Adrenal gland (tissue), 5 donors: ENCODE measurements at regions not wholly inside any gene's neighbourhood (a gene's known extent, or its start where the extent isn't known, plus 50 kb on each side); places are given as distances from the start of the nearest gene placed in this dataset.

Experiments
- POLR2A ChIP-seq, 2 donors: fragments of 450-650 bp; IDR thresholded peaks; one replicate each; pipeline ENCODE4 v1.6.1; 2017; ENCODE audit warnings: antibody characterized with exemption in 2 of 2, mild to moderate bottlenecking in 2 of 2, moderate library complexity in 1 of 2
- TF ChIP-seq, protein P1 (sequence below), 6 experiments: fragments of 450-650 bp in 4 of 6; fragments of 200-600 bp in 2 of 6; sonication (generic) in 1 of 6; IDR thresholded peaks; 1 replicate in 5 of 6; 2 replicates in 1 of 6; pipeline versions ENCODE4 v1.5.1 to v1.8.0; 2016 to 2021; ENCODE audit warnings: antibody characterized with exemption in 6 of 6, mild to moderate bottlenecking in 2 of 6, moderate library complexity in 1 of 6
- donor health status: DM: no; HTN: no; CAD: no.

DNA sequence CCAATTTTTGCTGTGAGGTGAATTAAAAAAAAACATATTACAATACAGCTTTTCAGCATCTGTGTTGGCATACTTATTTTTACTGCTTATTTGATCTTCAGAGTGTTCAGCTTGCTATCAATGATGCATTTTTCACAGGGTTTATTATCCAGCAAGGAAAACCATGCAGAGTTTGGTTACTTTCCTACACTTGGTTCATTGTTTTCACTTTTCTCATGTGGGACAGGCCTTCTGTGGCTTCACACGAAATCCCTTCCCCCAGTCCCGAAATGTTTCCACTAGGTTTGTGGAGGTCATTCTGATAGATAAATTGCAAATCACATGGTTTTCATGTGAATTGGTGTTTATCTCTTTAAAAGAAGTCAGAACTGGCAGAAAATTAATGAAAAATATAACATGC, 205.8 kb downstream of the SPCS3 start:
- TF ChIP-seq, protein P1, sequence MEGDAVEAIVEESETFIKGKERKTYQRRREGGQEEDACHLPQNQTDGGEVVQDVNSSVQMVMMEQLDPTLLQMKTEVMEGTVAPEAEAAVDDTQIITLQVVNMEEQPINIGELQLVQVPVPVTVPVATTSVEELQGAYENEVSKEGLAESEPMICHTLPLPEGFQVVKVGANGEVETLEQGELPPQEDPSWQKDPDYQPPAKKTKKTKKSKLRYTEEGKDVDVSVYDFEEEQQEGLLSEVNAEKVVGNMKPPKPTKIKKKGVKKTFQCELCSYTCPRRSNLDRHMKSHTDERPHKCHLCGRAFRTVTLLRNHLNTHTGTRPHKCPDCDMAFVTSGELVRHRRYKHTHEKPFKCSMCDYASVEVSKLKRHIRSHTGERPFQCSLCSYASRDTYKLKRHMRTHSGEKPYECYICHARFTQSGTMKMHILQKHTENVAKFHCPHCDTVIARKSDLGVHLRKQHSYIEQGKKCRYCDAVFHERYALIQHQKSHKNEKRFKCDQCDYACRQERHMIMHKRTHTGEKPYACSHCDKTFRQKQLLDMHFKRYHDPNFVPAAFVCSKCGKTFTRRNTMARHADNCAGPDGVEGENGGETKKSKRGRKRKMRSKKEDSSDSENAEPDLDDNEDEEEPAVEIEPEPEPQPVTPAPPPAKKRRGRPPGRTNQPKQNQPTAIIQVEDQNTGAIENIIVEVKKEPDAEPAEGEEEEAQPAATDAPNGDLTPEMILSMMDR (IDR thresholded peaks at IDR 0.05) = no peak
- TF ChIP-seq POLR2A (IDR thresholded peaks at IDR 0.05) = no peak
